Activated CD4-positive, alpha-beta T cell treated with anti-CD3 and anti-CD28 coated beads, Interleukin-2, Interleukin-4, amounts not matched to agents 100 ng/mL and 50 ng/mL, durations not matched to agents 16 hours and 8 hours (primary cell): ENCODE measurements at regions not wholly inside any gene's neighbourhood (a gene's known extent, or its start where the extent isn't known, plus 50 kb on each side); places are given as distances from the start of the nearest gene placed in this dataset.

ENCODE experiments used
- DNase-seq: peaks from one replicate; pipeline ENCODE4 v3.0.0-alpha.2; 2020; ENCODE audit warnings: low spot score

- DNase-seq, result peak; percentile 4
These were observed 101.2 kb upstream of the MGMT start for GRCh38 chr10:129365767-129366402.

- DNase-seq, result no peak
These were observed 100.6 kb upstream of the MGMT start for GRCh38 chr10:129366450-129366849.

GRCh38 chr10:129369566-129369965 lies 97.5 kb upstream of the MGMT start:
- DNase-seq, result no peak

GRCh38 chr10:129371541-129371940 lies 95.5 kb upstream of the MGMT start:
- DNase-seq, result no peak

- no peak for DNase-seq
These were observed 94.9 kb upstream of the MGMT start for GRCh38 chr10:129372172-129372571.

- no peak for DNase-seq
These were observed 93.8 kb upstream of the MGMT start for GRCh38 chr10:129373231-129373630.

GRCh38 chr10:129373718-129374117 lies 93.3 kb upstream of the MGMT start:
- DNase-seq, result no peak

GRCh38 chr10:129375171-129375570 lies 91.9 kb upstream of the MGMT start:
- no peak for DNase-seq

GRCh38 chr10:129375912-129376311 lies 91.1 kb upstream of the MGMT start:
- no peak for DNase-seq

GRCh38 chr10:129380279-129380678 lies 86.8 kb upstream of the MGMT start:
- DNase-seq, result no peak

GRCh38 chr10:129381741-129382140 lies 85.3 kb upstream of the MGMT start:
- no peak for DNase-seq

GRCh38 chr10:129382401-129382800 lies 84.6 kb upstream of the MGMT start:
- no peak for DNase-seq

- no peak for DNase-seq
These were observed 83.4 kb upstream of the MGMT start for GRCh38 chr10:129383651-129384050.

- no peak for DNase-seq
These were observed 81.4 kb upstream of the MGMT start for GRCh38 chr10:129385600-129385999.

GRCh38 chr10:129386415-129387257 lies 80.4 kb upstream of the MGMT start:
- DNase-seq, result no peak

- DNase-seq, result no peak
These were observed 79.8 kb upstream of the MGMT start for GRCh38 chr10:129387258-129387525.

- no peak for DNase-seq
These were observed 78.6 kb upstream of the MGMT start for GRCh38 chr10:129388435-129388834.

GRCh38 chr10:129389194-129389593 lies 77.8 kb upstream of the MGMT start:
- no peak for DNase-seq

GRCh38 chr10:129390147-129390546 lies 76.9 kb upstream of the MGMT start:
- no peak for DNase-seq

- no peak for DNase-seq
These were observed 76.3 kb upstream of the MGMT start for GRCh38 chr10:129390726-129391125.

- DNase-seq, result no peak
These were observed 75.6 kb upstream of the MGMT start for GRCh38 chr10:129391464-129391863.

- DNase-seq, result no peak
These were observed 74.2 kb upstream of the MGMT start for GRCh38 chr10:129392855-129393254.

- no peak for DNase-seq
These were observed 73.2 kb upstream of the MGMT start for GRCh38 chr10:129393812-129394211.
